ENCODE measurements at regions not wholly inside any gene's neighbourhood (a gene's known extent, or its start where the extent isn't known, plus 50 kb on each side); places are given as distances from the start of the nearest gene placed in this dataset.
"Not testable (repeated sequence)": the region's sequence is repeated elsewhere in the genome, so short reads cannot be mapped to it uniquely, and the experiment has no call there.

GRCh38 chr18:78433562-78433961, 546.1 kb upstream of the SALL3 start:
- H3K79me2 ChIP-seq (ENCODE audit: insufficient read depth, low read length) = no peaks in the 10 kb centered on the region
- no peaks in the 10 kb centered on the region for H3K4me1 ChIP-seq (ENCODE audit: insufficient read depth, low read length)
- no peak overlapping the region for H3K4me3 ChIP-seq (ENCODE audit: low read depth in 1 of 2, low read length in 2 of 2)
- H3K36me3 ChIP-seq (ENCODE audit: insufficient read depth, low read length) = no peaks in the 10 kb centered on the region
- H3K9me3 ChIP-seq (ENCODE audit: insufficient read depth, low read length, severe bottlenecking) = no peaks in the 10 kb centered on the region
- H3K4me2 ChIP-seq (ENCODE audit: insufficient read depth, low read length) = no peak overlapping the region
- no peak for ATAC-seq (ENCODE audit: insufficient read depth, low read depth)
- H3K27ac ChIP-seq (ENCODE audit: low read length) = no peak overlapping the region
- H2AFZ ChIP-seq (ENCODE audit: low read depth, low read length) = no peak overlapping the region
- no peak overlapping the region for H3K9ac ChIP-seq (ENCODE audit: low read depth, low read length)
- no peak for DNase-seq
- peaks cover 3% of the 10 kb centered on the region for H3K27me3 ChIP-seq (ENCODE audit: insufficient read depth, low read length, poor library complexity)
- TF ChIP-seq CTCF (IDR thresholded peaks at IDR 0.05; ENCODE audit: borderline replicate concordance, extremely low read depth, low read length, poor library complexity, severe bottlenecking) = no peak
- TF ChIP-seq EZH2 (IDR thresholded peaks at IDR 0.05; ENCODE audit: borderline replicate concordance, low read depth, low read length, severe bottlenecking) = no peak
- H4K20me1 ChIP-seq (ENCODE audit: insufficient read depth, low read length) = no peaks in the 10 kb centered on the region

- Histone ChIP-seq H4K20me1 (ENCODE audit: insufficient read depth, low read length) (no peaks in the 10 kb centered on the region), H3K4me2 (ENCODE audit: insufficient read depth, low read length) (no peak overlapping the region), H2AFZ (ENCODE audit: low read depth, low read length) (no peak overlapping the region), H3K27me3 (ENCODE audit: insufficient read depth, low read length, poor library complexity) (peaks cover 3% of the 10 kb centered on the region), H3K4me3 (ENCODE audit: low read depth in 1 of 2, low read length in 2 of 2) (no peak overlapping the region), H3K36me3 (ENCODE audit: insufficient read depth, low read length) (no peaks in the 10 kb centered on the region), H3K79me2 (ENCODE audit: insufficient read depth, low read length) (no peaks in the 10 kb centered on the region), H3K9me3 (ENCODE audit: insufficient read depth, low read length, severe bottlenecking) (no peaks in the 10 kb centered on the region), H3K4me1 (ENCODE audit: insufficient read depth, low read length) (no peaks in the 10 kb centered on the region), H3K9ac (ENCODE audit: low read depth, low read length) (no peak overlapping the region), H3K27ac (ENCODE audit: low read length) (no peak overlapping the region)
- DNase-seq (no peak), ATAC-seq (ENCODE audit: insufficient read depth, low read depth) (no peak)
- TF ChIP-seq EZH2 (IDR thresholded peaks at IDR 0.05; ENCODE audit: borderline replicate concordance, low read depth, low read length, severe bottlenecking) (no peak), CTCF (IDR thresholded peaks at IDR 0.05; ENCODE audit: borderline replicate concordance, extremely low read depth, low read length, poor library complexity, severe bottlenecking) (no peak)
Measured at GRCh38 chr18:78436110-78436509, 543.5 kb upstream of the SALL3 start.

- not testable (repeated sequence) for H4K20me1 ChIP-seq (ENCODE audit: insufficient read depth, low read length); H3K4me1 ChIP-seq (ENCODE audit: insufficient read depth, low read length); ATAC-seq (ENCODE audit: insufficient read depth, low read depth); DNase-seq; H3K9me3 ChIP-seq (ENCODE audit: insufficient read depth, low read length, severe bottlenecking); H3K79me2 ChIP-seq (ENCODE audit: insufficient read depth, low read length); H3K27ac ChIP-seq (ENCODE audit: low read length); H2AFZ ChIP-seq (ENCODE audit: low read depth, low read length); H3K4me2 ChIP-seq (ENCODE audit: insufficient read depth, low read length); H3K27me3 ChIP-seq (ENCODE audit: insufficient read depth, low read length, poor library complexity); H3K9ac ChIP-seq (ENCODE audit: low read depth, low read length); H3K4me3 ChIP-seq (ENCODE audit: low read depth in 1 of 2, low read length in 2 of 2); H3K36me3 ChIP-seq (ENCODE audit: insufficient read depth, low read length)
Measured at GRCh38 chr18:78438235-78438634, 541.4 kb upstream of the SALL3 start.

GRCh38 chr18:78445880-78446279, 533.7 kb upstream of the SALL3 start:
- Histone ChIP-seq H3K4me3 (ENCODE audit: low read depth in 1 of 2, low read length in 2 of 2) (no peak overlapping the region), H3K4me1 (ENCODE audit: insufficient read depth, low read length) (no peaks in the 10 kb centered on the region), H4K20me1 (ENCODE audit: insufficient read depth, low read length) (no peaks in the 10 kb centered on the region), H3K79me2 (ENCODE audit: insufficient read depth, low read length) (no peaks in the 10 kb centered on the region), H3K9me3 (ENCODE audit: insufficient read depth, low read length, severe bottlenecking) (no peaks in the 10 kb centered on the region), H3K27ac (ENCODE audit: low read length) (no peak overlapping the region), H3K9ac (ENCODE audit: low read depth, low read length) (no peak overlapping the region), H3K27me3 (ENCODE audit: insufficient read depth, low read length, poor library complexity) (no peaks in the 10 kb centered on the region), H3K4me2 (ENCODE audit: insufficient read depth, low read length) (no peak overlapping the region), H2AFZ (ENCODE audit: low read depth, low read length) (no peak overlapping the region), H3K36me3 (ENCODE audit: insufficient read depth, low read length) (no peaks in the 10 kb centered on the region)
- DNase-seq (no peak), ATAC-seq (ENCODE audit: insufficient read depth, low read depth) (no peak)
- TF ChIP-seq EZH2 (IDR thresholded peaks at IDR 0.05; ENCODE audit: borderline replicate concordance, low read depth, low read length, severe bottlenecking) (no peak), CTCF (IDR thresholded peaks at IDR 0.05; ENCODE audit: borderline replicate concordance, extremely low read depth, low read length, poor library complexity, severe bottlenecking) (no peak)

Measured in DND-41 (cell line).